22Rv1 (cell line): ENCODE measurements at regions not wholly inside any gene's neighbourhood (a gene's known extent, or its start where the extent isn't known, plus 50 kb on each side); places are given as distances from the start of the nearest gene placed in this dataset.

Experiments
- H3K27ac ChIP-seq: fragments of 450-650 bp; 2 replicates; pipeline ENCODE4 v1.5.1; 2017
- ZFX ChIP-seq: fragments of 450-650 bp; IDR thresholded peaks from 2 replicates; pipeline ENCODE4 v1.6.1; 2017; ENCODE audit warnings: antibody characterized with exemption, borderline replicate concordance
- TF ChIP-seq, protein P1 (sequence below): fragments of 450-650 bp; IDR thresholded peaks from 2 replicates; pipeline ENCODE4 v1.5.1; 2017; ENCODE audit warnings: mild to moderate bottlenecking

DNA sequence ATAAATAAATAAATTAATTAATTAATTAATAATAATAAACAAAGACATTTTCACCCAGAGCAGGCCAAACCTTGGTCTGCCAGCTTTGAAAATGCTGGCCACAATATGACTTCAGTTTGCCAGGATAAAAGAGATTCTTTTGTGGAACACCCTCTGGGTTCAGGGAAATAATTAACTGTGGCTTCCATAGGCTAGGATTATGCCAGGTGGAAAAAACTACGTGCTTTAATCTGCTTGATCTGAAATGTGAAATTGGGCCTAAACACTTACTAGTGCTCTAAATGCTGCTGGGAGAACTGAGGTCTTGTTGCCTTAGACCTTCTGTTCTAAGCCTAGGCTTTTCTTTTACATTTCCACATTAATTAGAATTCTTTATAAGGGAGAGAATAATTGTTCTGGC lies 650.0 kb downstream of the DIAPH3 start:
- H3K27ac ChIP-seq = no peak overlapping the region
- TF ChIP-seq, protein P1, sequence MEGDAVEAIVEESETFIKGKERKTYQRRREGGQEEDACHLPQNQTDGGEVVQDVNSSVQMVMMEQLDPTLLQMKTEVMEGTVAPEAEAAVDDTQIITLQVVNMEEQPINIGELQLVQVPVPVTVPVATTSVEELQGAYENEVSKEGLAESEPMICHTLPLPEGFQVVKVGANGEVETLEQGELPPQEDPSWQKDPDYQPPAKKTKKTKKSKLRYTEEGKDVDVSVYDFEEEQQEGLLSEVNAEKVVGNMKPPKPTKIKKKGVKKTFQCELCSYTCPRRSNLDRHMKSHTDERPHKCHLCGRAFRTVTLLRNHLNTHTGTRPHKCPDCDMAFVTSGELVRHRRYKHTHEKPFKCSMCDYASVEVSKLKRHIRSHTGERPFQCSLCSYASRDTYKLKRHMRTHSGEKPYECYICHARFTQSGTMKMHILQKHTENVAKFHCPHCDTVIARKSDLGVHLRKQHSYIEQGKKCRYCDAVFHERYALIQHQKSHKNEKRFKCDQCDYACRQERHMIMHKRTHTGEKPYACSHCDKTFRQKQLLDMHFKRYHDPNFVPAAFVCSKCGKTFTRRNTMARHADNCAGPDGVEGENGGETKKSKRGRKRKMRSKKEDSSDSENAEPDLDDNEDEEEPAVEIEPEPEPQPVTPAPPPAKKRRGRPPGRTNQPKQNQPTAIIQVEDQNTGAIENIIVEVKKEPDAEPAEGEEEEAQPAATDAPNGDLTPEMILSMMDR = no peak
- TF ChIP-seq ZFX = no peak

DNA sequence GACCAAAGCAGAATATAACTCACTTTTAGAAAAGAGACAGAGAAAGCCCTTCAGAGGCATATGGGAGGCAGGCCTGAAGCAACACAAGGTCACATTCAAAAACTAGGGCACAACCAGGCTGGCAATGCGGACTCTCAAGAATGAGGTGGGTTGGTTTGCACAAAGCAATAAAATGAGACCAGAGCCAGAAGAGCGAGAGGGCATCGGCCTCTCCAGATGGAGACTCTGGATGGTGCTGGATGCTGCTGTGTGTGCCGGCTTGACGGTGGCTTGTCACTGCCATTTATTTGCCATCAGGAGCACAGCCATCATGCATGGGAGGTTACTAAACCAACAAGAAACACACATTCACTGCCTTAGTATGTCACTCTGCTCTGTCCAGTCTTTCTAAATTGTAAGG lies 649.4 kb downstream of the DIAPH3 start:
- no peak for TF ChIP-seq ZFX
- TF ChIP-seq, protein P1 = no peak
- H3K27ac ChIP-seq = no peak overlapping the region

DNA sequence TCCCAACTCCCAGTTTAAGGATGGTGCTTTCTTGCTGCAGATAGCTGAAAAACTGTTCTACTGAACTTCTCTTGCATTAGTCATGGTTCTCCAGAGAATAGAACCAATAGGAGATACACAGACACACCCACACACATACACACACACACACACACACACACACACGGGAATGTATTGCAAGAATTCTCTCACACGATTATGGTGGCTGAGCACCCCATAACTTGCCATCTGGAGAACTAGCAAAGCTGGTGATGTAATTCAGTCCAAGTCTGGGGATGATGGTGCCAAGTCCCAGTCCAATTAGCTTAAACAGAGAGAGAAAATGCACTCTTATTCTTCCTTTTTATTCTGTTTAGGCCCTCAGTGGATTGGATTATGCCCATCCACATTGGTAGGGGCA lies 643.9 kb downstream of the DIAPH3 start:
- TF ChIP-seq, protein P1 = no peak
- TF ChIP-seq ZFX = no peak
- H3K27ac ChIP-seq = no peak overlapping the region

DNA sequence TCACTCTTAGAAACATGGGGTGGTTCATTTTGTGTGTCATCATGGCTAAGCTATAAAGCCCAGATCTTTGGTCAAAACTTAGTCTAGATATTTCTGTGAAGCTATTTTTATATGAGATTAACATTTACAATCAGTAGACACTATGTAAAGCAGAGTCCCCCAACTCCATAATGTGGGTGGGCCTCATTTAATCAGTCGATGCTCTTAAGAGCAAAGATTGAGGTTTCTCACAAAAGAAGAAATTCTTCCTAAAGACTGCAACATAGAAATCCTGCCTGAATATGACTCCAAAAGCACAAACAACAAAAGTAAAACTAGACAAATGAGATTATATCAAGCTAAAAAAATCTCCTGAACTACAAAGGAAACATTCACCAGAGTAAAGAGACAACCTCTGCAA lies 642.2 kb downstream of the DIAPH3 start:
- no peak for TF ChIP-seq ZFX
- TF ChIP-seq, protein P1 = no peak
- no peak overlapping the region for H3K27ac ChIP-seq

GRCh38 chr13:59522652-59523051 lies 641.1 kb downstream of the DIAPH3 start:
- TF ChIP-seq ZFX = no peak
- TF ChIP-seq, protein P1 = no peak
- no peak overlapping the region for H3K27ac ChIP-seq

GRCh38 chr13:59527500-59527899 lies 636.2 kb downstream of the DIAPH3 start:
- no peak for TF ChIP-seq ZFX
- TF ChIP-seq, protein P1 = no peak
- no peak overlapping the region for H3K27ac ChIP-seq

GRCh38 chr13:59531571-59532091 lies 632.1 kb downstream of the DIAPH3 start:
- H3K27ac ChIP-seq = no peak overlapping the region
- TF ChIP-seq, protein P1 = no peak
